ENCODE measurements at regions not wholly inside any gene's neighbourhood (a gene's known extent, or its start where the extent isn't known, plus 50 kb on each side); places are given as distances from the start of the nearest gene placed in this dataset.

GRCh38 chr3:101172516-101172915 is 147.9 kb downstream of the IMPG2 start:
- no peak for DNase-seq

DNA sequence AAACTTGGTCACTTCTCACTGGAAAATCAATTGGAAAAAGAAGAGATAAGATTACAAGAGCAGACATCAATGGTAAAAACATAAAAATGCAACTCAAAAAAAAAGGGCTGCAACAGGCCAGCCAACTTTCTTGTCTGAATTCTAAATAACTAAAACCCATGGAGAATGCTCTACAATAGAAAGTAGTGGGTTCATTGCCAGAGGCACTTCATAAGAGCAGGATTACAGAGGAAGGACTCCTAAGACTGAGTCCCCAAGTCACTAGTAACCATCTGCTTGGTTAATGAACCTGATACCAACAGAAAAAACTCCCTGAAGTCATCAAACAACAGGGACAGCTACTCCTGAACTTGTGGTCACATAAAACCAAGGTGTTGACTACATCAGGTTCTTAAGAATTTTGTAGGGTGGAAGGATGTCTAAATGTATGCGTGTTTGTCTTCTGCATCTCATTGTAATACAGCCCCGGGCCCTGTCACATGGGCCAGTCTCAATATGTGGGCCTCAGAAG is 148.6 kb downstream of the IMPG2 start:
- no peak for DNase-seq

DNA sequence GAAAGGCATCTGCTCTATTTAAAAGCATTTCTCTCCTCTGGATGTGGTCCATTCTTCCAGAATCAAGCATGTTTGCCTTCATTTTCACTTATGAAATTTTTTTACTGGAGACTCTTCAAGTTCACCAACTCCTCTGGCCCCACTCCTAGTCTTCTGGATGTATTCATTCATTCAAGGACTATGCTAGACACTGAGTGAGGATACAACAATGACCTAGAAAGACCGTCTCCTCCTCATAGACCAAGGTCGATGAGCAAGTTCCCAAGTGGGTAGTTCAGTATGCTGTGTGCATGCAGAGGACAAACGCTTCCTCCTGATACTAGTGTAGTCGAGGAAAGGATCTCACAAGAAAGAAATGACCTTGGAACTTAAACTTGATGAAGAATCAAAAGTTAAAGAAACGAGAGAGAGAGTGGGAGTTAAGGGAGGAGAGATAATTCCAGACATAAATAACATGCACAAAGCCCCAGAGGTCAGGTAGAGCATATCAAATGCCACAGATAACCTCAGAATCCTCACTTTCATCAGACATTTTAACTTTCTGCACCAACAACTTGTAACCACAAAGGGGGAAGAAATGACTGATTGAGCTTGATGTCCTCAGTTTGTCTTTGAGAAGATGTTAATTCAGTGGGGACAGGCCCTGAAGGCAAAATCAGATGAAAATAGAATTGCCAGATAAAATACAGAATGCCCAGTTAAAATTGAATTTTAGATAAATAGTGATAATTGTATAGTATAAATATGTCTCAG is 149.4 kb downstream of the IMPG2 start:
- no peak for DNase-seq

GRCh38 chr3:101170062-101170771 is 150.2 kb downstream of the IMPG2 start:
- no peak for DNase-seq

- DNase-seq: no peak
Observed at GRCh38 chr3:101169516-101169915, 150.9 kb downstream of the IMPG2 start.

- DNase-seq: no peak
Observed at GRCh38 chr3:101167376-101167775, 153.0 kb downstream of the IMPG2 start.

GRCh38 chr3:101166150-101166549 is 154.2 kb downstream of the IMPG2 start:
- DNase-seq: no peak

DNA sequence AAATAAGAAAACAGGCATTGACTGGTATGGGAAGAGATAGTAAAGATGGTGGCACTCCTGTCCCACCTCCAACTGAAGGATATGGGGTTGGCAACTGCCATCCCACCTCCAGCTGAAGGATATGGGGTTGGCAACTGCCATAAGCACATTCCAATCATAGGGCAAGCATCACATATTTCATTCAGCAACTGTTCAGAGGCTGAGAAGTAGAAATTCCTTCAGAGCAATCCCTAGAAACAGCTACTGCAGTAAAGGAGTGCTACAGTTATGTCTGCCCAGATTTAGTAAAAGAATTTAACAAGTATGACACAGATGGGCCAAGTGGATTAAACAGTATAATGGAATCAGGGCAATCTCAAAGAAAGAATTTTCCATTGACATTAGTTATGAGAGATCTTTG is 156.8 kb downstream of the IMPG2 start:
- no peak for DNase-seq

- DNase-seq: no peak
Observed at GRCh38 chr3:101159478-101159877, 160.9 kb downstream of the IMPG2 start.

GRCh38 chr3:101158374-101158773 is 162.0 kb downstream of the IMPG2 start:
- no peak for DNase-seq

DNA sequence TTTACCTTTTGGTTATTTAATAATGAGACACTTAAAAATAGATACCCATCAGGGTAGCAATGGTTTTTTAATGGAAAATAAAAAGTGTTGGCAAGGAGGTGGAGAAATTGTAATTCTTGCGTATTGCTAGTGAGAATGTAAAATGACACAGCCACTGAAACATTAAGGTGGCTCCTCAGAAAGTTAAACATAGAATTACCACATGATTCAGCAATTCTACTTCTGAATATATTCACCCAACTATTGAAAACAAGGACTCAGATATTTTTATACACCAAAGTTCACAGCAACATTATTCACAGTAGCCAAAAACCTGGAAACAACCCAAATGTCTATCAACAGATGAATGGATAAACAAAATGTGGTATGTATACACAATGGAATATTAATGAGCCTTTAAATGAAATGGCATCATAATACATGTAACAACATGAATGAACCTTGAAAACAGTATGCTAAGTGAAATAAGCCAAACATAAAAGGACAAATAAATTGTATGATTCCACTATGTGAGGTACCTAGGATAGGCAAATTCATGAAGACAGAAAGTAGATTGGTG is 163.5 kb downstream of the IMPG2 start:
- DNase-seq: no peak

- no peak for DNase-seq
Observed at GRCh38 chr3:101155825-101156224, 162.6 kb upstream of the ABI3BP start.

- DNase-seq: no peak
Observed at GRCh38 chr3:101154401-101154800, 161.2 kb upstream of the ABI3BP start.

GRCh38 chr3:101151286-101151913 is 158.2 kb upstream of the ABI3BP start:
- no peak for DNase-seq

- DNase-seq: no peak
Observed at GRCh38 chr3:101150504-101150903, 157.3 kb upstream of the ABI3BP start.

DNA sequence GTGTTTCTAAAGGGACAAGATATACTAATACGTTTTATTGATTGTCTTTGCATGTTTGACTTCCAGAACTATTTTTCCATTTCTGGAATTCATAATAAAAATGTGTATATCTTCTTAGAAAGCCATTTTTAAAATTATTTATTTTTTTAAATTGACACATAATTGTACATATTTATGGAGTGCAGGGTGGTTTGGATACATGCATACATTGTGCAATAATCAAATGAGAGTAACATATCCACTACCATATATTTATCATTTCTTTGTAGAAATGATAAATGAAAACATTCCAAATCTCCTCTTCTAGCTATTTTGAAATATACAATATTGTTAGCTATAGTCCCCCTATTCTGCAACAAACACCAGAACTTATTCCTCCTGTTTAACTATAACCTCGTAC is 156.5 kb upstream of the ABI3BP start:
- no peak for DNase-seq

GRCh38 chr3:101149251-101149650 is 156.0 kb upstream of the ABI3BP start:
- no peak for DNase-seq

- DNase-seq: no peak
Observed at GRCh38 chr3:101148001-101148400, 154.8 kb upstream of the ABI3BP start.

- DNase-seq: no peak
Observed at GRCh38 chr3:101146946-101147345, 153.7 kb upstream of the ABI3BP start.

- DNase-seq: no peak
Observed at GRCh38 chr3:101144105-101144504, 150.9 kb upstream of the ABI3BP start.

GRCh38 chr3:101143012-101143411 is 149.8 kb upstream of the ABI3BP start:
- DNase-seq: no peak

- no peak for DNase-seq
Observed at GRCh38 chr3:101142160-101142559, 148.9 kb upstream of the ABI3BP start.

GRCh38 chr3:101141135-101141534 is 147.9 kb upstream of the ABI3BP start:
- DNase-seq: no peak

GRCh38 chr3:101138817-101139216 is 145.6 kb upstream of the ABI3BP start:
- DNase-seq: no peak

All from NCI-H1930 (cell line).